ENCODE measurements at regions not wholly inside any gene's neighbourhood (a gene's known extent, or its start where the extent isn't known, plus 50 kb on each side); places are given as distances from the start of the nearest gene placed in this dataset.

DNA sequence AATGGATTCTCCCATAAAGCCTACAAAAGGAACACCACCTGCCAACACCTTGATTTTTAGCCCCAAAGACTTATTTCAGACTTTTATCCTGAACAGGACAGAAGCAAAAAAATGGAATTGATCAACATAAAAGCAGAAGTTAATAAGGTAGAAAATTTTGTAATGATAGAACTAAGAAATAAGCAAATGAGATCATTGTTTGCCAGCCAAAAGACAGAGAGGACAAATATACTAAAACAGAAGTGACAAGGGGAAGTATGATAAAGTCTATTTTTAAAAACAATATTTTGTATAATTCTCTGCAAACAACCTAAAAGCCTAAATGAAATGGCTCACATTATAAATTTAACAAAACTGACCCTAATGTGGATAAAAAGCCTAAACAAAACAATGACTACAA lies 110.5 kb upstream of the PRSS3 start:
- intact Hi-C loops (cut with micrococcal nuclease), result loop anchor here (5.0 kb wide), 1 partner anchor 43 kb away; no protein-coding TSS in a partner anchor
- H2BK20ac ChIP-seq (ENCODE audit: low read depth, low read length), result no peak overlapping the region
- no peak overlapping the region for H3K14ac ChIP-seq (replicated peaks; ENCODE audit: low read depth, low read length)
- H3K27ac ChIP-seq (ENCODE audit: insufficient read depth, low read length), result no peak overlapping the region
- H2AK5ac ChIP-seq (ENCODE audit: low read depth, low read length), result no peak overlapping the region
- ATAC-seq (ENCODE audit: low read depth) (no peak), DNase-seq (no peak)
- H2BK120ac ChIP-seq (ENCODE audit: low read depth, low read length), result no peak overlapping the region
- H3K79me1 ChIP-seq (ENCODE audit: low read depth in 1 of 2, low read length in 2 of 2), result no peaks in the 10 kb centered on the region
- dilution Hi-C loops (cut with HindIII; ENCODE audit: low sequenced_read_pairs, unreplicated experiment), result no loop called here
- H3K23ac ChIP-seq (ENCODE audit: low read depth, low read length), result no peak overlapping the region
- H3K4me1 ChIP-seq (ENCODE audit: control insufficient read depth, insufficient read depth, low read length), result no peaks in the 10 kb centered on the region
- H3K4me2 ChIP-seq (ENCODE audit: low read depth, low read length), result no peak overlapping the region
- no peak for TF ChIP-seq MXI1 (IDR thresholded peaks at IDR 0.05; ENCODE audit: borderline replicate concordance, low read depth, low read length)
- no peak overlapping the region for H4K91ac ChIP-seq (ENCODE audit: insufficient read depth, low read depth, low read length)
- H3K27me3 ChIP-seq (ENCODE audit: control insufficient read depth, insufficient read depth, low read length), result peaks cover 14% of the 10 kb centered on the region
- no peak overlapping the region for H3K56ac ChIP-seq (ENCODE audit: extremely low read depth, insufficient read depth, low read length)
- H3K36me3 ChIP-seq (ENCODE audit: control insufficient read depth, insufficient read depth, low read length), result no peaks in the 10 kb centered on the region
- no peaks in the 10 kb centered on the region for H3K9me3 ChIP-seq (ENCODE audit: control insufficient read depth, insufficient read depth, low read length)
- H3K9ac ChIP-seq (ENCODE audit: low read depth, low read length), result no peak overlapping the region
- H4K8ac ChIP-seq (ENCODE audit: low read depth in 2 of 2, low read length in 2 of 2), result no peak overlapping the region
- no peaks in the 10 kb centered on the region for H3K9me1 ChIP-seq (ENCODE audit: insufficient read depth, low read length)
- CTCF ChIA-PET, result no interaction called here
- no peak overlapping the region for H2BK5ac ChIP-seq (ENCODE audit: low read depth, low read length, poor library complexity, severe bottlenecking)
- H3K4ac ChIP-seq (ENCODE audit: low read depth, low read length), result no peak overlapping the region
- BruUV-seq (replicated peaks), result no TSS peak
- H2BK15ac ChIP-seq (ENCODE audit: low read depth, low read length), result no peak overlapping the region
- no peak overlapping the region for H2AFZ ChIP-seq (replicated peaks; ENCODE audit: low read length, poor library complexity)
- in situ Hi-C loops (cut with MboI; ENCODE audit: low sequenced_read_pairs), result no loop called here
- H4K5ac ChIP-seq (ENCODE audit: low read depth, low read length), result no peak overlapping the region
- POLR2A ChIA-PET (ENCODE audit: unreplicated experiment), result no interaction called here
- H4K20me1 ChIP-seq (ENCODE audit: insufficient read depth, low read length), result no peaks in the 10 kb centered on the region
- no peak overlapping the region for H3K18ac ChIP-seq (ENCODE audit: low read depth, low read length)
- no peak overlapping the region for H2AK9ac ChIP-seq (replicated peaks; ENCODE audit: low read depth, low read length, poor library complexity)
- no peak overlapping the region for H3K4me3 ChIP-seq (ENCODE audit: insufficient read depth, low read depth, low read length)

Measured in IMR-90 (cell line).